Neuron (in vitro differentiated cells): ENCODE measurements at regions not wholly inside any gene's neighbourhood (a gene's known extent, or its start where the extent isn't known, plus 50 kb on each side); places are given as distances from the start of the nearest gene placed in this dataset.
A peak's percentile ranks its signal among the peaks of the same experiment; 100 is the strongest.

ENCODE experiments used
- H2AFZ ChIP-seq: one replicate; pipeline ENCODE4 v1.6.1; 2013; ENCODE audit warnings: low read depth, mild to moderate bottlenecking, inconsistent platforms, low read length, moderate library complexity
- H3K27me3 ChIP-seq: one replicate; pipeline ENCODE4 v1.6.1; 2013; ENCODE audit warnings: low read length; ENCODE audit not compliant: insufficient read depth
- H3K36me3 ChIP-seq: one replicate; pipeline ENCODE4 v1.6.1; 2013; ENCODE audit warnings: low read length; ENCODE audit not compliant: insufficient read depth
- H3K4me1 ChIP-seq: one replicate; pipeline ENCODE4 v1.6.1; 2013; ENCODE audit warnings: low read length; ENCODE audit not compliant: insufficient read depth
- H3K4me3 ChIP-seq: 2 replicates; pipeline ENCODE4 v1.5.1; 2013; ENCODE audit warnings: mild to moderate bottlenecking, low read length, moderate library complexity
- H3K9me3 ChIP-seq: one replicate; pipeline ENCODE4 v1.6.1; 2013; ENCODE audit warnings: low read length

DNA sequence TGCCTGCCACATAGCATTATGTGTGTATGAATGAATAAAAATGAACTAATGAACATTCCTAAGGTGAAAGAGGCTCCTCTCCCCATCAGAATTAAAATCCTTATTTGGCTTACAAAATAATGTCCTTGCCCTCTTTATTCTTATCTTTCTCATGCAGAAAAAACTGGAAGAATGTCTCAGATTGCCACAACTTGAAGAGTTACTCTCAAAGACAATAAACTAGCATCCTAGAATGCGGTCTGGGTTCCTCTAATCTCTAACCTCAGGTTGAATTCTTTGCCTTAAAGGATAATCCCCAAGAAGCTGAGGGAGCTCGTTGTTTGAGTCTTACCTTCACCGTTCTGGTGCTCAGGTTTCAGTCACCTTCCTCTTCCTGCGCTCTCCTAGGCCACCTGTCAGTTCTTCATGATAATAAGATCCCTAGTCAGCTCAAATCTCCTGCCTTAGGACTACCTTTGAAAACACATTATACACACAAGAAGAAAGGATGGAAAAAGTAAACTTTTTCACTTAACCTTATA lies 147.1 kb downstream of the PHLDA1 start:
- Histone ChIP-seq H3K4me1 (peaks cover 16% of the 10 kb centered on the region), H3K4me3 (no peak overlapping the region), H2AFZ (no peak overlapping the region), H3K9me3 (no peaks in the 10 kb centered on the region), H3K27me3 (no peaks in the 10 kb centered on the region), H3K36me3 (no peaks in the 10 kb centered on the region)

- Histone ChIP-seq H3K9me3 (no peaks in the 10 kb centered on the region), H3K4me1 (peaks cover 8% of the 10 kb centered on the region), H3K4me3 (no peak overlapping the region), H3K36me3 (no peaks in the 10 kb centered on the region), H2AFZ (no peak overlapping the region), H3K27me3 (no peaks in the 10 kb centered on the region)
Measured at GRCh38 chr12:75883241-75883640, 148.3 kb downstream of the PHLDA1 start.

DNA sequence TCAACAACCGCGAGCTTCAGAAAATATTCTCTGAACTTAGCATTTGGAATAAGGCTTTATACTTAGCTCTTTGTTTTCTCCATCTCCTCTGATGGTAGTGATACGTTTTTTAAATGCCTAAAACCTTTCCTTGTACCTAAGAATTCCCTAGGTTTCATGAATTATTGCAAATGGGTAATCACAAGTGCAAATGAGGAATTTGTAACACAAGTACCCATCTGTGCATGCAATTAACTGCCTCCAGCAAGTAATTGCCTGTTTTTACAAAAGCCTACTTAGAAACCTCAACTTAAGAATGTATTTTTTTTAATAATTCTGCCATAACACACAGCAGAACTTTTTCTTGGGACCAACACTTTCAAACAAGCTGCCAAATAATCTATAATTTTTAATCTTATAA lies 149.2 kb downstream of the PHLDA1 start:
- peaks cover 13% of the 10 kb centered on the region for H3K4me1 ChIP-seq
- H2AFZ ChIP-seq: no peak overlapping the region
- no peaks in the 10 kb centered on the region for H3K9me3 ChIP-seq
- H3K27me3 ChIP-seq: no peaks in the 10 kb centered on the region
- no peaks in the 10 kb centered on the region for H3K36me3 ChIP-seq
- no peak overlapping the region for H3K4me3 ChIP-seq

GRCh38 chr12:75881920-75882319 lies 149.7 kb downstream of the PHLDA1 start:
- Histone ChIP-seq H3K4me3 (no peak overlapping the region), H3K9me3 (no peaks in the 10 kb centered on the region), H3K27me3 (no peaks in the 10 kb centered on the region), H2AFZ (no peak overlapping the region), H3K36me3 (no peaks in the 10 kb centered on the region), H3K4me1 (peaks cover 18% of the 10 kb centered on the region)

- no peak overlapping the region for H3K4me3 ChIP-seq
- no peaks in the 10 kb centered on the region for H3K36me3 ChIP-seq
- no peaks in the 10 kb centered on the region for H3K27me3 ChIP-seq
- H2AFZ ChIP-seq: peak overlapping the region; percentile 28
- peaks cover 21% of the 10 kb centered on the region for H3K4me1 ChIP-seq
- H3K9me3 ChIP-seq: no peaks in the 10 kb centered on the region
Measured at GRCh38 chr12:75877763-75878621, 153.6 kb downstream of the PHLDA1 start.

GRCh38 chr12:75876832-75877762 lies 154.5 kb downstream of the PHLDA1 start:
- no peak overlapping the region for H3K4me3 ChIP-seq

DNA sequence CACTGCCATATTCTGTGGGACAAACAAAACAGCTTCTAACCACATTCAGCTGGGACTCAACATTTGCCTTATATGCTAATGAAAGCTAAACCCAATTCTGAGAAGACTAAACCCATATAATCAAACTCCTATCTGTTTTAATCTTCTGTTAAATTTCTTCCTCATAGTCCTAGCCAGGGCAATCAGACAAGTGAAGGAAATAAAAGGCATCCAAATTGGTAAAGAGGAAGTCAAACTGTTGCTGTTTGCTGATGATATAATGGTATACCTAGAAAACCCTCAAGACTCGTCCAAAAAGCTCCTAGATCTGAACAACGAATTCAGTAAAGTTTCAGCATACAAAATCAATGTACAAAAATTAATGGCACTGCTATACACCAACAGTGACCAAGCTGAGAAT lies 157.1 kb downstream of the PHLDA1 start:
- H3K4me1 ChIP-seq: peaks cover 28% of the 10 kb centered on the region
- H3K36me3 ChIP-seq: no peaks in the 10 kb centered on the region
- H3K27me3 ChIP-seq: no peaks in the 10 kb centered on the region
- no peak overlapping the region for H2AFZ ChIP-seq
- H3K9me3 ChIP-seq: no peaks in the 10 kb centered on the region
- H3K4me3 ChIP-seq: no peak overlapping the region

More at GRCh38 chr12:75876832-75877762, 154.5 kb downstream of the PHLDA1 start:
- no peaks in the 10 kb centered on the region for H3K9me3 ChIP-seq
- peak overlapping the region; percentile 28 for H2AFZ ChIP-seq
- peaks cover 21% of the 10 kb centered on the region for H3K4me1 ChIP-seq
- H3K27me3 ChIP-seq: no peaks in the 10 kb centered on the region
- H3K36me3 ChIP-seq: no peaks in the 10 kb centered on the region

DNA sequence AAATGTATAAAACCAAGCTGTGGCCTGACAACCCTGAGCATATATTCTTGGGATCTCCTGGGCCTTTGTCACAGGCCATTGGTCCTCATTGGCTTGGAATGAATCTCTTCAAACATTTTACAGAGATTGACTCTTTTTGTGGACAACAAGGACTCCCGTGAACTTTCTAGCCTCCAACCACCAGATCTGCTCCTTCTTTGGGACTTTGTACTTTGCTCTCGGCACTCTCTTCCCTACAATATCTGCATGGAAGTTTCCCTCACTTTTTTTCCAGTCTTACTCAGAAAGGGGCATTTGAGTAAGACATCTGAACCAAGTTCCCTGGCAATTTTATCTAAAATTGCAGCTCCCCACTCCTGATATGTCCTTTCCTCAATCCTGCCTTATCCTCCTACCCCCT lies 158.8 kb downstream of the PHLDA1 start:
- Histone ChIP-seq H3K9me3 (no peaks in the 10 kb centered on the region), H3K4me1 (peaks cover 19% of the 10 kb centered on the region), H3K36me3 (no peaks in the 10 kb centered on the region), H2AFZ (no peak overlapping the region), H3K4me3 (no peak overlapping the region), H3K27me3 (no peaks in the 10 kb centered on the region)

DNA sequence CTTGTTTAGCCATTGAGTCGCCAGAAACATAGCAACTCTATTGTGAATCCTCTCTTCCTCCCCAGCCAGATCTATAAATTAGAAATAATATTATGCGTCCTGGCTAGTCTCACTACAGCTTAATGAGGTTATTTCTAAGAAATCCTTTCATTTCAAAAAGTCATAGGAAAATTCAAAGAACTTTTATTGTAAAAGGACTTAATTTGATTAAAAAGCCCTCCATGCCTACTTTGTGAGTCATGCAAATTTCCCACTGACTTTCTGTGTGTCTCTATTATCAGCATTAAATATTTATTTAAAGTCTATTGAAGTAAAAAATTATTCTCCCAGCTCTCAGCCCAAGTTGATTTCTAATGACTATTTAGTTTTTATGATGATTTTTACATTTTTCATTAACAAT lies 160.7 kb downstream of the PHLDA1 start:
- H3K9me3 ChIP-seq: no peaks in the 10 kb centered on the region
- no peak overlapping the region for H3K4me3 ChIP-seq
- no peaks in the 10 kb centered on the region for H3K27me3 ChIP-seq
- peaks cover 7% of the 10 kb centered on the region for H3K4me1 ChIP-seq
- no peaks in the 10 kb centered on the region for H3K36me3 ChIP-seq
- H2AFZ ChIP-seq: no peak overlapping the region

DNA sequence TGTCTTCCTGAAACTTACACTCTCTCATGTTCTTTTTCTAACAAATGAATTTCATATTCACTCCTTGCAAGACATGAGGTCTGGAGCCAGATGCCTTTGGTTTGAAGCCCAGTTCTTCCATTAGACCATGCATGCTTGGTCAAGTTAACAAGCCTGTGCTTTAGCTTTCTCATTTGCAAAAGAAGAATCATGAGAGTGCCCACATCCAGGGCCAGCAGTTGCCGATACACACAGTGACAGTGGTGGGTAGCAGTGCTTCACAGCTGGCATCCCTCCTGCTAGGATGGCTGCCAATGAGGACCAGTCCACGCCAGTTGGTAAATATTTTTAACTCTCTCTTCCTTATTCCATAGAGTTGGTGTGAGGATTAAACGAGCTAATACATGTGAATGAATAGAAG lies 163.1 kb downstream of the PHLDA1 start:
- Histone ChIP-seq H3K4me1 (peaks cover 7% of the 10 kb centered on the region), H3K36me3 (no peaks in the 10 kb centered on the region), H3K4me3 (no peak overlapping the region), H3K9me3 (no peaks in the 10 kb centered on the region), H3K27me3 (no peaks in the 10 kb centered on the region), H2AFZ (no peak overlapping the region)

DNA sequence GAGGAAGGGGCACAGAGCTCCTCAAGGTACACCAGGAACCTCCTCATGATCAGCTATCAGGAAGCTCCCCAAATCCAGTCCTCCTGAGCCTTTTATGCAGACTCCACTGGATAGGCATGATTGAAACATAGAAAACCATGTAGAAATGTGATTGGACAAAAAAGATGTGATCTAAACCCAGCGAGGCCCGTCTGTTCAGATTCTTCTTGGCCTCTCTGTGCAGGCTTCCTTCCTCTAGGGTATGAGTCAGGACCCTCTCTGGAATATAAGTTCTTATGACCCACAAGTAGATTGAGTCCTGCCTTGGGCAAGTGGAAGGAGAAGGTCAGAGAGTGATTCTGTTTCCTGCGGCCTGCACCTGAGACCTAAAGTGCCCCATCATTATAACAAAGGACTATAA lies 166.3 kb downstream of the PHLDA1 start:
- Histone ChIP-seq H3K36me3 (no peaks in the 10 kb centered on the region), H3K4me1 (no peaks in the 10 kb centered on the region), H2AFZ (no peak overlapping the region), H3K9me3 (no peaks in the 10 kb centered on the region), H3K27me3 (no peaks in the 10 kb centered on the region), H3K4me3 (no peak overlapping the region)

DNA sequence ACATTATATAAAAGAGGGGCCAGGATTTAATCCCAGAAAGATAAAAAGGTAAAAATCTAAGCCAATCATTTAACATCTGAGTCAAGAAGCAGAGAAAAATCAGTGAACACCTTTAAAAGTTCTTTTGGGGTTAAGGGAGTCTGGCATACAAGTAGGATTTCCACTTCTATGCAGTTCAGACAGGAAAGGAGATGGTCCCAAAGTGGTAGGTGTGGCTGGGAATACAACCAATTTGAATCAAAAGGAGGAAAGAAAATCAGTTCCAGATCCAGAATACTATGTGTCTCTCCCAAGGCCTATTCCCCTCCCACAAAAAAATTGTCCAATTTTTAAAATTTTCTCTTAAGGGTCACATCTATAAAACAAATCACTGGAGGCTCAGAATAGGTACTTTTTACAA lies 167.4 kb downstream of the PHLDA1 start:
- H3K9me3 ChIP-seq: no peaks in the 10 kb centered on the region
- H3K4me3 ChIP-seq: no peak overlapping the region
- H2AFZ ChIP-seq: no peak overlapping the region
- H3K36me3 ChIP-seq: no peaks in the 10 kb centered on the region
- H3K4me1 ChIP-seq: no peaks in the 10 kb centered on the region
- no peaks in the 10 kb centered on the region for H3K27me3 ChIP-seq

- no peaks in the 10 kb centered on the region for H3K27me3 ChIP-seq
- no peak overlapping the region for H2AFZ ChIP-seq
- no peaks in the 10 kb centered on the region for H3K4me1 ChIP-seq
- H3K36me3 ChIP-seq: no peaks in the 10 kb centered on the region
- H3K4me3 ChIP-seq: no peak overlapping the region
- no peaks in the 10 kb centered on the region for H3K9me3 ChIP-seq
Measured at GRCh38 chr12:75863533-75863932, 168.0 kb downstream of the PHLDA1 start.
